Effector CD8-positive, alpha-beta T cell (primary cell): ENCODE measurements at regions not wholly inside any gene's neighbourhood (a gene's known extent, or its start where the extent isn't known, plus 50 kb on each side); places are given as distances from the start of the nearest gene placed in this dataset.
"Not testable (repeated sequence)": the region's sequence is repeated elsewhere in the genome, so short reads cannot be mapped to it uniquely, and the experiment has no call there.

Source experiments
- DNase-seq: peaks from one replicate; lab custom pipeline; 2025; lab: John Stamatoyannopoulos, UW

DNA sequence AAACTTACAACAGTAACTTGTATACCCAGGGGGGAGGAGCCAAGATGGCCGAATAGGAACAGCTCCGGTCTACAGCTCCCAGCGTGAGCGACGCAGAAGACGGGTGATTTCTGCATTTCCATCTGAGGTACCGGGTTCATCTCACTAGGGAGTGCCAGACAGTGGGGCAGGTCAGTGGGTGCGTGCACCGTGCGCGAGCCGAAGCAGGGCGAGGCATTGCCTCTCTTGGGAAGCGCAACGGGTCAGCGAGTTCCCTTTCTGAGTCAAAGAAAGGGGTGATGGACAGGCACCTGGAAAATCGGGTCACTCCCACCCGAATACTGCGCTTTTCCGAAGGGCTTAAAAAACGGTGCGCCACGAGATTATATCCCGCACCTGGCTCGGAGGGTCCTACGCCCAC lies 278.8 kb downstream of the FAM47B start:
- DNase-seq, result not testable (repeated sequence)

DNA sequence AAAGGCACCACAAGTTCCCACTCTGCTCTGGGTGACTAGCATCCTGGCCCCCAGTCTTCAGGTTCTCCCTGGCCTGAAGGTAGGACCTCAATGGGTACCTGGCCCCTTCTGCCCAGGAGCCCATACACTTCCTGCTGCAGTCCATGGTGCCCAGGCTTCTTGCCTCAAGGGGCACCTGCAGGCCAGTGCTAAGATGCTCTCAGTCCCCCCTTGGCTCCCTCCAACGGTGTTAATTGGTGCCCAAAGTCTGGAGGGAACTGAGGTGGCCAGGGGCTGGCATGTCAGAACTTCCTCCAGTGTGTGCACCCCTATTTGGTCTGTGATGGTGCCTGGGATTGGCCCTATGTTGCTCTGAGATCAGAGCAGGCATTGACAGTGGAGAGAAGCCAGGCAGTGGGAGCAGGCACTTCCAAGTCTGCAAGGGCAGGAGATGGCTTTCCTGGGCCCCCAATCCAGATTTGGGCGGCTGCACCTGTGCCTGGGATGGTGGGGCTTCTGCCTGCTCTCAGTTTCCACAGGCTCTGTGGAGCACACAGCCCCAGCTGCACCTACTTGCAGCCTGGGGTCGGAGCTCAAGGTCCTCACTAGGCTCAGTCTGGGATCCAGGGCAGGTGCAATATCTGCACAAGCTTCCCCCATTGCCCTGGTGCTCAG lies 301.6 kb downstream of the FAM47B start:
- DNase-seq, result no peak

DNA sequence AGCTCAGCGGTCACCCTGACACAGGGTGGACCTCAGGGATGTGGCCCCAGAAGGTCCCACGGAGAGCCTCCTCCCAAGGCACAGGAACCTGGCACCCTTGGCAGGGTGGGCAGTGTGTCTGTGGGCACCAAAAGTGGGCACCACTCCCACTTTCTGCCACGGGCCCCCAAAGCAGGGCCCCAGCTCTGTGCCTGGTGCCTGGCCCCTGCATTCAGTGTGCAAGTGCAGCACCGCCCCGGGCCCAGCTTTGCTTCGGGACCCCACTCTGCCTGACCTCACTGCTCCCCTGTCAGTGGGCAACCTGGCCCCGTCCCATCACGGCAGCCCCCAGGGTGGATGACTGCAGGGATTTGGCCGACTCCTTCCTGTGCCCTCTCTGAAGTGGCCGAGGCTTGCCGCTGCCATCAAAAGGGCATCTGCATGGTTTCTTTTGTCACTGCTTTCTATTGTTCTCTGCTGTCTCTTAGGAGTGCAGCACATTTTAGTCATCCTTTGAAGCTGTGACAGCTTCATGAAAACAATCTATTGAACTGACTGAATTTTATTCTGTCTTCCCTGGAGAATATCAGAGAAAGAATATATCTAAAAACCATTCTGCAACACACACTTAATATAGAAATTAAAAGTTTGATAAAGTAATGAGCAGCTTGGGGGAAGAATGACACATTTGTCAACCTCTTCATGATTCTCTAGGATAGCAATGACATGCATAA lies 302.4 kb downstream of the FAM47B start:
- DNase-seq, result no peak

DNA sequence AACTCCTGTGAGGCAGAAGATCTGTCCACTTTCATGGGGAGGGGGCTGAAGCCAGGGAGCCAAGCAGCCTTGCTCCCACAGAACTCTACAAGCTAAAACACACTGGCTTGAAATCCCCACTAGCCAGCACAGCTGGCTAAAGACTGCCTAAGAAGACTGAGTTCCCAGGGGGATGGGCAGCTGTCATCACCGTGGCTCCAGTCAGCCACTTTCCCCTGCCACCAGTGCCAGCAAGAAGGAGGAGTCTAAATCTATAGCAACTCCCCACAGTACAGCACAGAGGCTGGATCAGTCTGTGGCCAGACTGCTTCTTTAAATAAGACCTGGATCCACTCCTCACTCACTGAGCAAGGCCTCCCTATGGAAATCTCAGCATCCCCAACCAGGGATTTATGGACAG lies 308.6 kb downstream of the FAM47B start:
- no peak for DNase-seq

DNA sequence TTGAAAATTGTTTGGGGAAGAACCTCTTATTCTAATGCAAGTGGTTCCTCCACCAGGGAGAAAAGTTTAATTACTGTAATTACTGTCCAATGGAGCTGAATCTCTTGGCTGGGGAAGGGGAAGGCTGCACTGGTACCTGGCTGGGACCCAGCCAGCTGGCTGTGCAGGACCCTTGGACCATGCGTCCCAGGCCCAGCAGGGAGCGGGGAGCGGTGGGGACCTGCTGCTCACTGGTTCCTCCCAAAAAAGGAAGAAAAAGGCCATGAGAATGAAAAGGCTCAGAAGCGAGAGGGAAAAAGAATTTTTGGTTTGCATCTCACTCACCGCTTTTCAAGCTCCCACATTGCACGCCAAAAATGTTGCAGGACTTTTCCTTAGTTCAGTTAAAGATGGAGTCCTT lies 333.5 kb downstream of the FAM47B start:
- no peak for DNase-seq

DNA sequence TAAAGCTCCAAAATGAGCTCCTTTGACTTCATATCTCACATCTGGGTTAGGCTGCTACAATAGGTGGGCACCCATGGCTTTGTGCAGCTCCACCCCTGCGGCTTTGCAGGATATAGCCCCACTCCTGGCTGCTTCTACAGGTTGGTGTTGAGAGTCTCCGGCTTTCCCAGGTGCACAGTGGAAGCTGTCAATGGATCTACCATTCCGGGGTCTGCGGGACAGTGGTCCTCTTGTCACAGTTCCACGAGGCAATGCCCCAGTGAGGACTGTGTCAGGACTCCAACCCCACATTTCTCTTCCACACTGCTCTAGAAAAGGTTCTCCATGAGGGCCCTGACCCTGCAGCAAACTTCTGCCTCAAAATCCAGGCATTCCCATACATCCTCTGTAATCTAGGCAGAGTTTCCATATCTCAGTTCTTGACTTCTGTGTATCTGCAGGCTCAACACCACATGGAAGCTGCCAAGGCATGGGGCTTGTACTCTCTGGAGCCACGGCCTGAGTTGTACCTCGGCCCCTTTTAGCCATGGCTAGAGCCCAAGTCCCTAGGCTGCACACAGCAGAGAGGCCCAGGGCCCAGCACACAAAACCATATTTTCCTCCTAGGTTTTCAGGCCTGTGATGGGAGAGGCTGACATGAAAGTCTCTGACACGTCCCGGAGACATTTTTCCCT lies 342.8 kb downstream of the FAM47B start:
- no peak for DNase-seq

DNA sequence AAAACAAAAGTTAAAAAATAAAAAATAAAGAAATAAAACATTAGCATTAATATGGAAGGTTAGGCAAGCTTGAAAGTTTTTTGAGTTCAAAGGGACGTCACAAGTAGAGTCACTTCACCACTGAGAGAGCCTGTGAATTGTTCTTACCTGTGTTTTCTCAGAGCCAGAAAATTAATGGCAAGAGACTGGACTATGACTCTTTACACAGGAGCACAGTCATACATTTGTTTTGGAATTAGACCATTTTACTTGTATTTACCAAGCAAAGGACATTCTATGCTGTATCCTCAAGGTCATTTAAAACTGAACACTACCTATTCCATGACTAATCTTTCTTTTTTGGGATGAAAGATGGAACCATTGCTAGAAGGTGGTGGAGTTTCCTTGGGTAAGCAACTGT lies 346.1 kb downstream of the FAM47B start:
- DNase-seq, result no peak

DNA sequence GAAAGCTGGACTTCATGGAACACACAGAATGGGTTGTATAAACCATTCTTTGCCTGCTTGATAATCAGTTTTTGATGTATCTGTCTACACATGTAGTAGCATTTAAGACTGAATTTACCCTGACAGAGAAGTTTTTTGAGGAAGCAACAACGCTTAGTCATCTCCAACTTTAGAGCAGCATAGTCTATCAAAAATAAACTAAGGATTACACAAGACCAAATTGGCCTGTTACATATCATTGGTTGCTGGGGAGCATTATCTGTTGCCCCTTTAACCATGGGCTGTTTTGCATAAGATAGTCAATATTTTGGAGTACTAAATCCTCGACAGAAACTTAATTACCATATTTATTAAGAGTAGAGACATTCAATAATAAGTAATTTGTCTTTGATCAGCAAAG lies 347.4 kb downstream of the FAM47B start:
- DNase-seq, result no peak

DNA sequence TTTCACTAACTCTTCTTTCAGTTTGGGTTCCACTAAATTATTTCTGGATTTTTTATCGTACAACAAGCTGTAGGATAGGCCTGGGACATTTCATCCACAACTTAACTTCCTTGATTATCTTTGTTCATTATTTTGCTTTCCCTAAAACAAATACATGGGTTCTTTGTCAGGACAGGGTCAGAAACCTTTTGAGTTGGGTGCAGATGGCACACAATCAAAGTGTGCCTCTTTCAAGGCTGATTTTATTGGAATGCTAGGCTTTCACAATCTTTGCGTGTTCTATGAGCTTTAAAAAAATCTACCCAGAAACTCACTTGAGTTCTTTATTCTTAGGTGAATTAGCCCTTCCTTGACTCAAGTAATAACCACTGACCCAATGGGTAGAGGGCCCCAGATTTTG lies 348.4 kb downstream of the FAM47B start:
- no peak for DNase-seq

DNA sequence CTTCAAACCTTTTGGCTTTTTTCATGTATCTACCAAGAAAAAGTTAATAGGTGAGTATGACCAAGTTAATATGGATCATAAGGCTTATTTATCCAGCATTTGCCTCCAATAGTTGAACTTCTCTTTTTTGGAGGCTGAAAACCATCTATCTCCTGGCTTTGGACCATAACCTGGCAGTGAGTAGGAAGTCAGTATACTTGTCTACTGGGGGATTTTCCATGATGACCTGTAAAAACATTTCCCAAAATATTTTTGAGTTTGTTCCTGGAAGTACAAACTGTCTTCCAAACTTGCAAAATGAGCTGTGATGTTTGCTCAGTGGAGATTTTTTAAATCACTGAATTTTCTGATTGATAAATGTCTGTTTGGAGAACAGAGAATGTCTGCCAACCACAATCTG lies 349.9 kb downstream of the FAM47B start:
- no peak for DNase-seq

DNA sequence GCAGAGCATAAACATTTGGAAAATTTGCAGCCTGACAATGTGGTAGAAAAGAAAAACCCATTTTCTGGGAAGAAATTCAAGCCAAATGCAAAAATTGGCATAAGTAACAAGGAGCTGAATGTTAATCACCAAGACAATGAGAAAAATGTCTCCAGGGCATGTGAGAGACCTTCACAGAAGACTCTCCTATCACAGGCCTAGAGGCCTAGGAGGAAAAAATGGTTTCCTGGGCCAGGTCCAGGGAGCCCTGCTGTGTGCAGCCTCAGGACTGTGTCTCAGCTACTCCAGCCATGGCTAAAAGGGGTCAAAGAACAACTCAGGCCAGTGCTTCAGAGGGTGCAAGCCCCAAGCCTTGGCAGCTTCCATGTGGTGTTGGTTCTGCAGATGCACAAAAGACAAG lies 362.4 kb downstream of the FAM47B start:
- DNase-seq, result not testable (repeated sequence)

DNA sequence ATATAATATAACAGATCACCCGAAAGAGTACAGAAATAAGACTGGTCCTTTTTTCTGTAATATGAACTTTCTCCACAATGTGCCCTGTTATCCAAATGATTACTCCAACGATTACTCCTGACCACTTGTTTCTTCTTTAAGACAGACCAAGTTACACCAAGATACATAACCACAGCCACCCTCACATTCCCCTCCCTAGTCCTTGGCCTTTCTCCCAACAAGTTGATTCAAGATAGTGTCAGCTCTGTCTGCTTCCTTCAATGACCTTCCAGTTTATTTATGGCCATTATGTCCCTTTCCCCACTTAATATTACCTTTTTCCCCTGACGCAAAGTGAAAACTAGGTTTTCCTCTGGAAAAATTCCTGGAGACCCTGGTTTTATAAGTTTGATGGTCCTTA lies 397.2 kb downstream of the FAM47B start:
- no peak for DNase-seq

DNA sequence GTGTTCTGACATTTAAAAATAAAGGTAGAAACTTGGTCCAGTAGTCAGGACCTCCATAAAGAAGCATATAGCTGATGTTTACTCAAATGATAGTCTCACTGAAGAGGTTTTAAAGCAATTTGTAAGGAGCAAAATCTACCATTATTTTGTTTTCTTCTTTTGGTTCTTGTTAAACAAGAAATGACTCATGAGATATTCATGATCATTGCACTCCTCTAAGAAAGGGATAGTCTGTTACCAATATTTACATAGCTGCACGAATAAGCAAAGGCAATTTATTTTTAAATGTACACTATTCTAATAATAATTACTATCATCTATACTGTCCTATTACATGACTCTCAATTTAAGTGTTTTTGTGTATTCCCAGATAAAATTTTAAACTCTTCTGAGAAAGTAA lies 397.9 kb downstream of the FAM47B start:
- DNase-seq, result no peak

DNA sequence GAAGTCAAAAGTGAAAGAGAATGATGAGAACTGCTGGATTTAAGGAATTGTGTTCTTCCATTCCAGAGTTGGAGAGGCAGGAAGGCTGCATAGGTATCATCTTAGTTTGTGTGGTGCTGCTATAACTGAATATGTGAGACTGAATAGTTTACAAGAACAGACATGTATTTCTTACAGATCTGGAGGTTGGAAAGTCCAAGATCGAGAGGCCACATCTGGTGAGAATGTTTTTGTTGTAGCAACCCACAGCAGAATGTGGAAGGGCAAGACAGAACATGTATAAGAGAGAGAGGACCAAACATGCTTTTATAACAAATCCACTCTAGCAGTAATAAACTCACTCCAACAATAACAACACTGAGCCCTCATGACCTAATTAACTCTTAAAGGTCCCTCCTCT lies 408.6 kb downstream of the FAM47B start:
- no peak for DNase-seq

DNA sequence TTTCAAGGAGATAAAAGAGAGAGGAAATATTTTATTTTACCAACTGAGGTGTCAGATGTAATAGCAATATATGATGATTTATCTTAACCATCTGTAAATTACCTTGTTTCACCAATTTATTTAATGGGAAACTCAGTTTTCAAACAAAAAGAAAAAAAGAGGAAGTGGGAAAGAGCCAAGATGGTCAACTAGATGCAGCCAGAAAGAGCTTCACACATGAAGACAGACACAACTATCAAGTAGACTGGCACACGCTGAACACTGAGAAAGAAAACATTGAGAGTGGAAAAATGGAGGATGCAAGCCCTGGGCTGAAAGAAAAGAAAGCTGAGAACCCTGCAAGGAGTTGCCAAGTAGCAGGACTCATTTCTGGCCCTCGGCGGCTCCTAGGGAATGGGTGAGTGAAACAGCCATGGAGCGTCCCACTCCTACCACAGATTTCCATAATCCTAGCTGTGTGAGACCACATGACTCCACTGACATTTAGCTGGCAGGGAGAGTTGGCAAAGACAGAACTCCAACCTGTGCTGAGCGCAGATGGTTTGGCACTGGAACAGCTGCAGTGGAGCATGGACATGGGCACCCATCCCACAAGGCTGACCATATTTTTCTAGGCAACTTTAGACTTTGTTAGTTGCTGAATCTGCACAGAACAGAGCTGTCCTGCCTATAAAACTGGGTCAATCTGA lies 409.3 kb downstream of the FAM47B start:
- DNase-seq, result no peak

DNA sequence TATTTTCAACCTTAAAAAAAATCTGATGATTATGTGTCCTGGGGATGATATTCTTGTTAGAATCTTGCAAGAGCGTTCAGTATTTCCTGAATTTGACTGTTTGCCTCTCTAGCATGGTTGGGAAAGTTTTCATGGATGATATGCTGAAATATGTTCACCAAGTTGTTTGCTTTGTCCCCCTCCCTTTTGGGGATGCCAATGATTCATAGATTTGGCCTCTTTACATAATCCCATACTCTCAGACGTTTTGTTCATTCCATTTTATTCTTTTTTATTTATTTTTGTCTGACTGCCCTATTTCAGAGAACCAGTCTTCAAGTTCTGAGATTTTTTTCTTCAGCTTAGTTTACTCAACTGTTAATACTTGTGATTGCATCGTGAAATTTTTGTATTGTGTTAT lies 415.1 kb downstream of the FAM47B start:
- DNase-seq, result no peak

DNA sequence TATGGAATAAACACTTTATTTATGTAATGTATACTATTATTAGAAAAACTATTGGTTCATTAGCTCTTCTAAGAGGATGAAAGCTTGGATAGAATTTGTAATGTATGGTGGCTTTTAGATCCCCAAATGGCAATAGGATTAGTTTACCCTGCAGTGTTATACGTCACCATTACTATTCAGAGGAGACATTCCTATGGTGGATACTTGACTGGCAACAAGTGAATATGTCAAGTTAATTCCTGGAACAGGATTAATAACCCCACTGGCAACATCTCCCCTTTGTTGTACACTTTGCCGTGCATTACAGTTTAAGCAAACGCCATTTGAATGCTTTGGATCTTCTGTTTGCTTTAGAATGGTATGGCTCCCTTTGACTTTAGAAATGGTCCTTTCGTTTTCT lies 420.3 kb downstream of the FAM47B start:
- DNase-seq, result no peak

DNA sequence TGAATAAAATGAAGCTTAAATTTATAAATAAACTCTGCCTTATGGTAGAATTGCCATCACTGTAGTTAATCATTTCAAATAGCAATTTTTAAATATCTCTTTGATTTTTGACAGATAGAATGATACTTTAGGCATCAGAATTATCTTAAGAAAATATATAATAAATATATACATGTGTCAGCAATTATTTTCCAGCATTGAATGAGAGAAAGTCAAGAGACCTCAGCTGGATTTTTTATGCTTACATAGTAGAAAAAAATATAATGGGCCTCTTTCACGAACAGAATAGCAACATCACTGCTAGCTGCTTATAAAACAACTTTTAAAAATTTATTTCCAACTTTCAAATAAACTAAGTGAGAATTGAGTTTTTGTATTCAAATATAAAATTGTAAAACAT lies 424.0 kb upstream of the MAGEB16 start:
- no peak for DNase-seq

DNA sequence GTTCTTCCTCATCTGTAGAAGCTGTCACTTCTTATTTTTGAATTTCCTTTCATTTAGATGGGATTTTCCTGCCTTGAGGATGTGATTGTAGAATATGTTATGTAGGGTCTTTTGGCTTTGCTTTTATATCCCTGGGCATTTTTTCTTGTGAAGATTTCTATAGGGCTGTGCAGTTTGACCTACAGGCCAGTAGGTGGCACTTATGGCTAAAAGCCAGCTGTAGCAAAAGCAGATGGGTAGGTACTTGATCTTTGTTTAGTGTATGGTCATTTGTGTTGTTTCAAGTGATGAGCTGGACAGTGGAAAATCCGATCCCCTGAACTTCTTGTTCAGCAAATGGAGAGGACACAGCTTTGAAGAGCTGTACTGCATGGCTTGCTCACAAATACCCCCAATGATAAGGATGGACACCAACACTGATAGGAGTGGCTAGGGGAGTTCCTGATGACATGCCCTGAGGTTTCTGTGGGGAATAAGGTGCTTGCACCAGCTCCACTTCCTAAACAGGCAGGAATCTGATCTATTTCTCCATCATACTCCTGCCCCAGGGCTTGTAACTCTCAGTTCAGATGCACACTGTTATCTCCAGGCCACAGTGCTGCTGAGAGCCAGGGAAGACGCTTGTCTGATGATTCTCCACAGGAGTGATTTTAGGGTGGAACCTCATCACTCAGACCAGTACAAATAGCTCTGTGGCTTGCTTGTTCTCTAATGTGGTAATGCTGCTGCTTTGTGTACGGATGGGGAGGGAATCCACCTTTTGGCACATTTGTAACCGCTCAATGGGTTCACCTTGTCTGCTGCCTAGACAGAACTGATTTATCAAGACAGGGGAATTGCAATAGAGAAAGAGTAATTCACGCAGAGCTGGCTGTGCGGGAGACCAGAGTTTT lies 417.1 kb upstream of the MAGEB16 start:
- no peak for DNase-seq

DNA sequence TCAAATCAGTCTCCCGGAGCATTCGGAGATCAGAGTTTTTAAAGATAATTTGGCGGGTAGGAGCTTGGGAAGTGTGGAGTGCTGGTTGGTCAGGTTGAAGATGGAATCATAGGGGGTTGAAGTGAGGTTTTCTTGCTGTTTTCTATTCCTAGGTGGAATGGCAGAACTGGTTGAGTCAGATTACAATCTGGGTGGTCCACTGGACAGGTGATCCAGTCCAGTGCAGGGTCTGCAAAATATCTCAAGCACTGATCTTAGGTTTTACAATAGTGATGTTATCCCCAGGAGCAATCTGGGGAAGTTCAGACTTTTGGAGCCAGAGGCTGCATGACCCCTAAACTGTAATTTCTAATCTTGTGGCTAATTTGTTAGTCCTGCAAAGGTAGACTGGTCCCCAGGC lies 416.4 kb upstream of the MAGEB16 start:
- not testable (repeated sequence) for DNase-seq

DNA sequence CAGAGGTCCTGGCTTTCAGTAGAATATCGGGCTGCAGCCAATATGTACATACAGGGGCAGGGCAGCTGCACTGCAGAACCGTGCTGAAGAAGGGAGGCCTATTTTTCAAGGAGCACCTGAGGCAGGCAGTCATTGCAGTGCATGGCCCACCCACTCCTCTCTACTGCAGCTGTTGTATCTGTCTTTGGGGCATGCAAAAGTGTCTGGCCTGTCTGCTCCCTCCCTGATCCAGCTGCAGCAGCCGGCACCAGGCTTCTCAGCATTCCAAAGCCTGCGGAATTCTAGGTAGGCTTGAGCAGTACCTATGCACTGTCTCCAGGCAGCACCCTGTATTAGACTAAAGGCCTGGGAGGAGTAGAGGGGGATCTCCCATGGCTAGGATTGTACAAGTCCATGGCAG lies 415.2 kb upstream of the MAGEB16 start:
- no peak for DNase-seq

DNA sequence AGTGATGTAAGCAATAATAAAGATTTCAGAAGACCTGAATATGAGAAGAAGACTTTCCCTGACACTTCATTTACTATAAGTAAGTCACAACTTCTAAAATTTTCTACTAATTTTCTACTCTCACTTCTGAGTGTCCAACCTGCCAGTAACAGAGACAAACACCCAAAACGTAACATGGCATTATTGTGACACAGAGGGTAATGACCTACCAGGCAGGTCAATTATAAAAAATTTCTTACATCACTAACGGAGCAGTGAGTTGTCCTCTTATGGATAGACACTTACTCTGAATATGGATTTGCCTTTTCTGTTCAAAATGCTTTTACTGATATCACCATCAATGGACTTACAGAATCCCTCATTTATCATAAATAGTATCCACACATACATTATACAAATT lies 405.9 kb upstream of the MAGEB16 start:
- no peak for DNase-seq
